HG03108 (cell line): ENCODE measurements at regions not wholly inside any gene's neighbourhood (a gene's known extent, or its start where the extent isn't known, plus 50 kb on each side); places are given as distances from the start of the nearest gene placed in this dataset.

ENCODE experiments used
- ATAC-seq: cut with Tn5 transposase; IDR thresholded peaks from one replicate; pipeline ENCODE4 v1.9.1; 2021; ENCODE audit warnings: moderate library complexity; ENCODE audit not compliant: unreplicated experiment

DNA sequence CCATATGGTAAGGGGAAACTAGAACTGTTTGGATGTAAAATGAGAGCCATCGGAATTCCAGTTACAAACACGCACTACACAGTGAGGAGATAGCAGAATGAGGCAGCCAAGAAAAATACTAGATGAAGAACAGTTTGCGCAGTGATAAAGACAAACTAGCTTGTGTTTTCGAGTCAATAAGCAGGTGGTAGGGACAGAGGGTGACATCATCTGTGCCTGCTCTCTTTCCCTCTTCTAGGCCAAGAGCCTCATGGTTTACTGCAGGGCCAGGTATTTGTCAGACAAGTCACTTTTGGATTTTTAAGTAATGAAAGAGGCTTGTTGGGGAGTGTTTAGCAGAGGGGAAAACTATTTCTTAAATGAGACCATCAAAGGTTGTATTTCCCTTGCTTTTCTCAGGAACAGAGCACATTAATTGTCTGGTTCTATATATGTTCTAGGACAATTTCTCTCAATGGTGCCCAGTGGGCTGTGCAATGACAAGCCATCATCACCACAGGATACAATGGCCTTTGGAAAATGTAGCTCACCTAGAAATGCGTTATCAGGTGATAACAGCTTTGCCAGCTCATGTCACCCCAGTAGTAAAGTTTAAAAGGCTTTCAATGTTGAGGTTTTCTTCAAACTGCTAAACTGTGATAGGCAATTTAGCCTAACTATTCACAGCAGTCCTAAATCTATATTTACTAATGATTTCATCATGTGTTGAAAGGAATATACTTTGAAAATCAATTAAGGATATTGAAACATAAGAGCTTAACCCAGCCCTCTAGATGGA, 1210.3 kb upstream of the ZEB2 start:
- ATAC-seq = no peak

DNA sequence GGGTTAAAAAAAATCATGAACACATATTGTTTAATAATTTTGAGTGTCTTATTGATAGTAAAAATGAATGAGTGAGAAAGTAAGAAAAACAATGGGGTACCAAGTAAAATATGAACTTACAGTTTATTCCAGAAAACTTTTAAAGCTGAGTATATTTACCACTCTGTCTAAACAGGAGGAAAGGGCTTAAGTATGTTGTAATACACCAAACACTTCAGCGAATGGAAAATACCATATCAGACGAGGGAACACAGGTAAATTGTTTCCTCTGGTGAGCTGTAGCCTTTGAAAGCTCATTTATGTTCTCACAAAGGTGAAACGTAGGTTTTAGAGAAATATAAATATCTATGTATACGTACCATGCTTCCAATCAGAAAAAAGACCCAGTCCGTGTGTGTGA, 1209.6 kb upstream of the ZEB2 start:
- no peak for ATAC-seq

DNA sequence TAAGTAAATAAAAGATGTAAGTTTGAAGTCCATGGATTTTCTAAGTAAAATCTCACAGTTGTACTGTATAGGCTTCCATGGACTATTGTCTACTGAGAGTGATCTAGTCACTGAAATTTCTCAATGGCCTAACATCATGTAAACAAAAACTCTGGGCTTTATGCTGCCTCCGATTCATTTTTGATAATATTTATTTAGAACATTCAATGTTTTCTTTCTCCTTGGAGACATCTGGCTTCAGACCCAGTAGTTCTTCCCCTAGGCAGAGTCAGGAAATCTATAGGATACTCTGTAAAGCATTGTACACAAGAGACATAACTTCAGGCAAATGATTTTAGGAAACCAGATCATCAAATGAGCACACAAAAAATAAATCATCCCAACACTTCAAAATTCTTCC, 1208.6 kb upstream of the ZEB2 start:
- ATAC-seq = no peak

DNA sequence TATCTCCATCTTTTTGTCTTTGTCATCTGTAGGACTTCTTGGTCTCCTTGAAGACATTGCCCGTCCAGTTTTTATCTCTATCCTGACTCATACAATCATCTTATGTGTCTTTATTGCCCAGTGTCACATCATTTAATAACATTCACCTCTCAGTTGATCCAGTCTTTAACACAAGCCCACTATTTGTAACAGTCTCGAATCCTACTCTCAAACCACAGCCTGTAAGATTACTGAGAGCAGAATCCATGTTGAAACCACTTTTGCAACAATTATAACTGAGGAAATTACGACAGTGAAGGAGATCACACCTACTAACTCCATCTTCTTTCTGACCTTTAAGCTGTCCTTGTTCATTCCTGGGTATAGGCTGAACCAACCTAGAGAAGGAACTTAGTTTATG, 1206.0 kb upstream of the ZEB2 start:
- no peak for ATAC-seq

DNA sequence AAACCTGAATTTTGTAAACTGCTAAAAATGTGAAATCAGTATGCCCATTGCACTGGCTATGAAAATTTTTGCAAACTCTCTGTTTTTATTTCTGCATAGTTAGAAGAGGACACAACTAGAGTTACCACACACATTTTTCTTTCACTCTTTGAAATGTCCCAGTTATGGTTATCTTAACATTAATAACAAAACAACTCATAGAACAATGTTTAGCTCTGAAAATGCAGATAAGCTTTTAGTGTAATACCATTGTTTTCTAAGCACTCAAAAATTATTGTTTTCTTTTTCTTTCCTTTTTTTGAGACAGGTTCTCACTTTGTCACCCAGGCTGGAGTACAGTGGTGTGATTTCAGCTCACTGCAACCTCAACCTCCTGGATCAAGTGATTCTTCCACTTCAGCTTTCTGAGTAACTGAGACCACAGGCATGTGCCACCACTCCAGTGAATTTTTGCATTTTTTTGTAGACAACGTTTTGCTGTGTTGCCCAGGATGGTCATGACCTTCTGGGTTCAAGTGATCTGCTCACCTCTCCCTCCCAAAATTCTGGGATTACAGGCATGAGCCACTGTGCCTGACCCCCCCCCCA, 1204.5 kb upstream of the ZEB2 start:
- ATAC-seq = no peak

DNA sequence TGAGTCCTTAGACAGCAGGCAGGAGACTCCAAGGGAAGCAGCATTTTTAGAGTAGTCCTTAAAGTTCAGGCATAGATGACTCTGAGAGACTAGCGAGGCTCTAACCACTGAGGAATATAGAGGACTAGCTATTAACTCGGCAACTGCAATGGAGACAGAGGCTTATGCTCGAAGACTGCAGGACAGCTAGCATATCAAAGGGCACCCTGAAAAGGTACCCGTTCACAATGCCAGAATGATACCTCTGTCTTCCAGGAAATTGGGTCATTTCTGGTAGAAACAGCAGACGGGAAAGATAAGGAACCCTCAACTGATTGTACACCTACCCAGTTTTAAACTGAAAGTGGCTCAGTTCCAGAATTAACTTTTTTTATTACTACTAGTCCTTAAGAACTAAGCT, 1204.0 kb upstream of the ZEB2 start:
- ATAC-seq = no peak

DNA sequence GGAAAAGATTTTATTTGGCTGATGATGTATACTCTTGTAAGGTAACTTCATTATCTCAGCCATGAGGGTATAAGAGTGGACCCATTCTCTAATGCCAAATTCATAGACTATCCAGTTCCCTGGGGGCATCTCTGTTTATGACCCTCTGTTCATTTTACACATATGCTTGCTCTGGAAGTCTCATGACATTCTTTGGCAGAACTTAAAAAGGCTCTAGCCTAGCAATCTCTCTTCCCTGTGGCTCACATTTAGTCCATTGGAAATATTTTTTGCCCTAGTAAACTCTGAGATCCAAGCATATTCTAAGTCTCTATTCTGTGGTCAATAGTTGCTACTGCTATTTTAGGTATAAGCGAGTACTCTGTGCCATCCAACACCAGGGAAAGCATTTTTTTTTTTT, 1201.8 kb upstream of the ZEB2 start:
- no peak for ATAC-seq

DNA sequence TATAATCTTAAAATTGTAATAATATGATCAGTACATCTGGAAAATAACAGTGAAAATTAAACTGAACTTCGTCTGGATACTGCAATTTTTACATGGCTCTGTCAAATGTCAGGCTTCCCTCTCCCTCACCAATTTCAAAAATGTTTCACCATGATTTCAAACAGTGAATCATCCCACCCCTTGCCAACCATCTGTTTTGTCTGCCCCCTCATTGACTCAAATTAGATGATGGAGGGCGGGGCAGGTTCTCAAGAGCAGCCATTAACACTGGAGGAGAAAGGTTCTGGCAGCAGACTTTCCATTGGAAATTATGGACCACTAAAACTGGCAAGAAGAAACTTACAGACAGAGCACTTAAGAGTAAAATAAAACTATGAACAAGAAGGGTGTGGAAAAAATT, 1195.7 kb upstream of the ZEB2 start:
- no peak for ATAC-seq

DNA sequence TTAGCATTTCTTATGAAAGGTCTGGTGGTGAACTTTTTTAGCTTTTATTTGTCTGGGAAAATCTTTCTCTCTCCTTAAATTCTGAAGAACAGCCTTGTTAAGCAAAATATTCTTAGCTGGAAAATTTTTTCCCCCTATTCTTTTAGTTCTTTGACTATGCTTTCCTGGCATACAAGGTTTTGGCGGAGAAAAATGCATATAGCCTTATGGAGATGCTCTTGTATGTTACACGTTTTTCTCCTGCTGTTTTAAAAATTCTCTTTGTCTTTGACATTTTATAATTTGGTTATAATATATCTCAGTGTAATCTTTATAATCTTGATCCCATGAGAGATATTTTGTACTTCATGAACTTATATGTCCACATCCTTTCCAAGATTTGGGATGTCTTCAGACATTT, 1190.4 kb upstream of the ZEB2 start:
- ATAC-seq = no peak

DNA sequence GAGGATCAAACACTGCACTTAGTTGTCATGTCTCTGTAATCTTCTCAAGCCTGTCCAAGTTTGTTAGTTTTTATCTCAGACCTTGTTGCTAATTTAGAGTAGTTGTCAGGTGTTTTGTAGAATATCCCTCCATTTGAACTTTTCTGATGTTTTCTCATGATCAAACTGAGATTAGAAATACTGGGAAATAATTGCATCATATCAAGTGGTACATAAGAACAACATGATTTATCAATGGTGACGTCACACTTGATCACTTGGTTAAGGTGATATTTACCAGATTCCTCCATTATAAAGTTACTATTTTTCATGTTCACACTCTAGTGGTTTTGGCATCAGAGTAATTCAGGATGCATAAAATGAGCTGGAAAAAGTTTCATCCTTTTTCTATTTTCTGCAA, 1182.4 kb upstream of the ZEB2 start:
- no peak for ATAC-seq

DNA sequence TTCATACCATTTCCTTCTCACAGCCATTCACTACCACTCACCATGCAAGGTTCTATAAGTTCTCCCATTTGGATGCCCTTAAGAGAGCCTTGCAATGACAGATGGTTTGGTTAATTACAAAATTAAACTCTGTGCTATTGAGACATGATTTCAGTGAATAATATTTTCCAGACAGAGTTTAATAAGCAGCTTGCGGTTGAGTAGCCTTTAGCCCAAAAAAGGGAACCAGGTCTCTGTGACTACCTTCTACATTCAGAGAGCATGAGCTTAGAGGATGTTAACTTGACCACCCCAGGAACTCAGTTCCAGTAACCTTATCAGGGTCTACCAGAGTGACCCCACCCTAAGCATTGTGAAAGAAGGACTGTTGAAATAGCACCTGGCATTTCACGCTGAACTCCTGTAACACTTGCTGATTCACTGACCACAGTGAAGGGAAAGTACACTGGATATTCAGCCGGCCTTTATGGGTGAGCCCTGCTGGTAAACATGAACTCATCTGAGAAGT, 1173.1 kb upstream of the ZEB2 start:
- peak; percentile 86 for ATAC-seq

DNA sequence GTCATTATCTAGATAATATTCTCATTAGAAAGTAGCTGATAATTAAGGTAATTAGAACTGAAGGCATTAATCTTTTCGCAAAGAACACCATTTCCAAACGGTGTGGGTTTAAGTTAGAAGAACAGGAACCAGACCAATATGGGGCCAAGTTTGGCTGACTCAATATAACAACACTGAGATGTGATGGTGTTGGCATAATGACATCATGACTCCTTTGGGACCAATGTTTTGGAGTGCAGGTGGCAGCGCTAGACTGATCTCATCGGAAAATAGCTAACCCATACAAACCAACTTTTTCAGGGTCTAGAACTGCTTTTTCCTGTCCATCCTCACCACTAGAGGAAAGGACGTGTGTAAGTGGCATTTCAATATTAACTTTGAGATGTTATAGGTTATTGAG, 1171.7 kb upstream of the ZEB2 start:
- ATAC-seq = no peak

DNA sequence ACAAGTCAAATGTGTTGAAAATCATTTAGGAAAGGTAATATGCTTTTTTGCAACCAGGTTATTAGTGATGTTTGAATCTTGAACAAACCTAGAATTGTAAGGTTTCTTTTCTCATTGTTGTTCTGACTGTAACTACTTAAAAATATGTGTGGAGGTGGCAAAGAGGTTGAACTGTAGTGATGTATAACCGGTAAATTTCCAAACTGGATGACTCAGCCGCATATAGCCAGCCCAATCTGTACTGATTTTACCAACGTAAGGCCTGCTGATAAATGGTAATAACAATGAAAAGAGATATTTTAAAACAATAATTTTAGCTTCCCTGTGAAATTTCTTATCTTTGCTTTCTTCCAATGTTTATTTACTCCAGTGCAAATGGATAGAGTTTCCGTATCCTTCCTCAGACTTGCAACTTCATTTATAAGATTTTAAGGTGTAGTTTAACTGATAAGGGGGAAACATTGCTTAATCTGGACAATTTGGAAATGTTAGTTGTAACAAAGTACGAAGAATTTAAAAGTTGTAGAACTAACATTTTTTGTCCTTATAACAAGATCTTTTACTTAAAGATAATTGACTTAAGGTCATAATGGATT, 1170.4 kb upstream of the ZEB2 start:
- ATAC-seq = no peak

DNA sequence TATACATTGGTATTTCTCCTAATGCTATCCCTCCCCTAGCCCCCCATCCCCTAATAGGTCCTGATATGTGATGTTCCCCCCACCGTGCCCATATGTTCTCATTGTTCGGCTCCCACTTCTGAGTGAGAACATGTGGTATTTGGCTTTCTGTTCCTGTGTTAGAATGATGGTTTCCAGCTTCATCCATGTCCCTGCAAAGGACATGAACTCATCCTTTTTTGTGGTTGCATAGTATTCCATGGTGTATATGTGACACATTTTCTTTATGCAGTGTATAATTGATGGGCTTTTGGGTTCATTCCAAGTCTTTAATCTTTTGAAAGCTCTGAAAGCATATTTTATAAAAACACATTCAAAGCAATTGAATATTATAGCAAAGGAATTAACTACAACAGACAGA, 1169.4 kb upstream of the ZEB2 start:
- ATAC-seq = no peak

DNA sequence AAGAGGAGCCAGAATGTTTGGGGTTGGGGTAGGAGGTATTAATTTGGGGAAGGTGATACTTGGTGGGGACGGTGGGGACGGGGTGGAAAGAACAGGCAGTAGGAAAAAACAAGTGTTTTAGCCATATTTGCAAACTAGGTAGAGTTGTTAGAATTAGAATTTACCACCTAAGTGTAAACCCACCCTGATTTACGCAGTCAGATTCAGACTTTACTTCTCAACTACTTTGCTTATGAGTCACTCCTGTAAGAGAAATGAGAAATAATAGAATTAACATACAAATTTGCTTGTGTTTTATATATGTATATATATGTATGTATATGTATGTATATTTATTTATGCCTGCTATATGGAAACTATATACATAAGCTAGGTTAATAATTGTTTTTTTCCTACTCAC, 1168.2 kb upstream of the ZEB2 start:
- no peak for ATAC-seq

DNA sequence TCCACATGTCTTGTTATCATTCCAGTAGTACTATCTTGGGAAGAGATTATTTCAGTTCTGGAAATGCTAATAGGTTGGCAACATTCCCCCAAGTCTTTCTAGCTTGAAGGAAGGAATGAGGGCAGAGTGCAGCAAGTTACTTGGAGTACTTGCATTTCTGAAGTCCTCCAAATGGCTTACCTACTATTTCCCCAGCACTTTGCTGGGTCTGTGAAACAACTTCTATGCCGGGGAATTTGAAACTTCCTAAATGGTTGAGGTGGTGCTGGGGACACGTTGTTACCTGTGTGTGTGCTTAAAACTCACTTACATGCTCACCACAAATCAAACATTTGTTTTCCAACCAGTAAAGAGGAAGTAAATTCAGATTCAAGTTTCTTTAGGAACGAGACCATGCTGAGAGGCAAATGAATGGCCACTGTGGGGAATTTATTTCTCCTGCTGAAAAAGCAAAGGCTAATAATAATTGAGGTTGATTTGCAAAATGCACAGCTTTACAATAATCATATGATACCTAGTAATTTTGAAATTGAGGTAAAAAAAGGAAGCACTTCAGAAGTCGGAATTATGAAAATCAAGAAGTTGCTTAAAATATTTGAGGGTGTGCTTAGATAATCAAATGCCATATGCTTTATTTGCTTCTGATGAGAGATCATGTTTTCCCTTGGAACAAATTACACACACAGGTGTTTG, 1167.7 kb upstream of the ZEB2 start:
- no peak for ATAC-seq

DNA sequence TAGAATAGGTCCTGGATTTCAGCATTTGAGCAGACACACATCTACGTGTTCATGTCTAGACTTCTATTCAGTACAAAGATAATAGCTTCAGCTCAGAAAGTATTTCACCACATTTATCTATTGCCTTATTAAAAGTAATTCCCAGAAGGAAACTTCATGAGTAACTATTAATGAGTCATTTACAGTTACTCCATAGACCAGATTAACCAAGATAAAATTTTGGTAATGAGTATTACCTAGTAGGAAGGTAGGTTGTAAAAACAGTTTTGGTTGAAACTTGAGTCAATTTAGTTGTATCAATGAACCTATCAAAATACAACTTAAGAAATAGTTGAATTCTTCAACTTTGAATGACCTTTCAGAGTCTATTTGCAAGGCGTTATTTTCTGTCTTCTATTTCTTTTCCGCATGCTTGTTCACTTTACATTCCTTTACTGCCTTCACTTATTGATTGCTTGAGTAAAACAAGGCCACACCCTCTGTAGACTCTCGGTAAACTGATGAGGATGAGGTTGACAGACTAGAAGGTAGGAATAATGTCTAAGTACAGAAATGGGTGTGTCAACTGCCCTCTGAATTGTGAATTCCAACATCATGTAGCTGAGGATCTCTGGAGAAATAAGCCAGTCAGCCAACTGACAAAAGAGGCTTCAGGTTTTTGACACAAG, 1165.6 kb upstream of the ZEB2 start:
- no peak for ATAC-seq

DNA sequence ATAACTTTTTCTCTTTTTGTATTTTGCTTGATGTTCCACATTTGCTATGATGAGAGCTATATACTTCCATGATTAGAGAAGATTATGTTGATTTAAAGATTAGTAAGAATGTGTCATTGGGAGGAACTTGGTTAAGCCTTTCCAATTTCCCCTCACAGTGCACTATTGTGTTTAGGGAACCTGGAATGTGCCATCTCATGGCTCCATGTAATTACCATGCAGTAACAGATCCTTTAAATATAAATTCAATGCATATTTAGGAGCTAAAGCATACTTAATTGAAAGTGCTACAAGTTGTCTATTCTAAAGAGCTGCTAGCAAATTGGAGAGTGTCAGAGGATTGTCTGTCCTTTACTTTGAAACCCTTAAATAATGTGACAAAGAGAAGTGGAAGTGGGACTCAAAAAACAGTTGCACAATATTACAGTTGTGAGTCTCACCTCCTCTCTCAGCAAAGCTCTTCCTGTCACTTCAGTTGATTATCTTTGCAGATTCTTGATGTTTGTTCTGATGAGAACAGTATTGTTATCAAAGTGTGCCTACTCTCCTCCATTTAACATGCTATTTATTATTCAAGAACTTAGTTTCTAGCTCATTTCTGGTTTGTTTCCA, 1162.7 kb upstream of the ZEB2 start:
- no peak for ATAC-seq

DNA sequence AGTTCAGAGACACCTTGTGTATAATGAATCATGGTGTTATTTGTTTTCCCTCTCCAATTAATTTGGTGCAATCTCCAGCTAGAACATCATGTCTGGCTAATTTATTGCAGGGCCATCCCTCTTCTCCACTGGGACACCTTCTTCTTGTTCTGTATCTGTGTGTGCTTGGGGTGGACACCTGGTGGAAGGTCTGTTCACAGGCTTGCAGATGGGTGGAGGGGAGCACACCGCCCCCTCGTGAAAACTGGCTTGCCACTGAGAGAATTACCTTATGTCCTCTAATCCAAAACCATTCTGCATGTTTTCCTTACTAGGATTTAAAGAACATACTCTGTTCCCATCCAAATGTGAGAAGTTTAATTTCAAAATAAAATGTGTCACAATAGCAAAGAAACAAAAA, 1160.4 kb upstream of the ZEB2 start:
- ATAC-seq = no peak

DNA sequence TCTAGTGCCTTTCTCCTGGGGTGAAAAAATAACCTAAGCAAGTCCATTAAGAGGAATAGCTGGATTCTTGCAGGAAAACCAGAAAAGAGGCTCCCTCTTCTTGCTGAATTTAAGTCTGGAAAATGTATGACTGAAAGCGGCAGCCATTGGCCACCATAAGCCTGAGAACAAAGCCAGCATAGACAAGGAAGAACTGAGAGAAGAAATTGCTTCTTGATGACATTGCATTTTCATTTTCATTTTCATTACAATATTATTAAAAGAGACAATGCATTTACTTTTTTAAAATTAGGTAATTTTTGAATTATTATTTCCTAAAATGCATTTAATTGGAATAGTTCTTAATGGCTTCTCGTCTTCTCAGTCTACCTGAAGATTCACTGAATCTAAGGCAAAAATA, 1157.5 kb upstream of the ZEB2 start:
- ATAC-seq = no peak

DNA sequence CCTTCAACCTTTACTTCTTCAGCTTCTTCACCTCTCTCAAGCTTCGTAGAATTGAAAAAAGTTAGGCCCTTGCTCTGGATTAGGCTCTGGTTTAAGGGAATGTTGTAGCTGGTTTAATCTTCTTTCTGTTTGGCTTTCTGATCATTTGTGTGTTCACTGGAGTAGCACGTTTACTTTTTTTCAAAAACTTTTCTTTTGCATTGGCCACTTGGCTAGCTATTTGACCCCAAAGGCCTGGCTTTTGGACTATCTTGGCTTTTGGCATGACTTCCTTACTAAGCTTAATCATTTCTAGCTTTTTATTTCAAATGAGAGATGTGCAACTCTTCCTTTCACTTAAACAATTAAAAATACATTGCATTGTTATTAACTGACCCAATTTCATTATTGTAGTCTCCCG, 1154.8 kb upstream of the ZEB2 start:
- no peak for ATAC-seq
